ENCODE measurements at regions not wholly inside any gene's neighbourhood (a gene's known extent, or its start where the extent isn't known, plus 50 kb on each side); places are given as distances from the start of the nearest gene placed in this dataset.

GRCh38 chr13:59522652-59523051 is 641.1 kb downstream of the DIAPH3 start:
- FAIRE-seq = no peak
- no peak for TF ChIP-seq CTCF (IDR thresholded peaks at IDR 0.05; ENCODE audit: insufficient read depth, missing control alignments)

GRCh38 chr13:59527500-59527899 is 636.2 kb downstream of the DIAPH3 start:
- no peak for DNase-seq (ENCODE audit: insufficient read length, low spot score)
- no peak for TF ChIP-seq CTCF (IDR thresholded peaks at IDR 0.05; ENCODE audit: insufficient read depth, missing control alignments)
- no peak for FAIRE-seq

More at GRCh38 chr13:59522652-59523051, 641.1 kb downstream of the DIAPH3 start:
- no peak for DNase-seq (ENCODE audit: insufficient read length, low spot score)

- FAIRE-seq (no peak), DNase-seq (ENCODE audit: insufficient read length, low spot score) (no peak)
- no peak for TF ChIP-seq CTCF (IDR thresholded peaks at IDR 0.05; ENCODE audit: insufficient read depth, missing control alignments)
Observed at GRCh38 chr13:59531571-59532091, 632.1 kb downstream of the DIAPH3 start.

GRCh38 chr13:59532405-59532804 is 631.3 kb downstream of the DIAPH3 start:
- DNase-seq (ENCODE audit: insufficient read length, low spot score) (no peak), FAIRE-seq (no peak)
- no peak for TF ChIP-seq CTCF (IDR thresholded peaks at IDR 0.05; ENCODE audit: insufficient read depth, missing control alignments)

- no peak for DNase-seq (ENCODE audit: insufficient read length, low spot score)
- FAIRE-seq = no peak
- TF ChIP-seq CTCF (IDR thresholded peaks at IDR 0.05; ENCODE audit: insufficient read depth, missing control alignments) = no peak
Observed at GRCh38 chr13:59533561-59534555, 629.9 kb downstream of the DIAPH3 start.

- no peak for FAIRE-seq
- DNase-seq (ENCODE audit: insufficient read length, low spot score) = no peak
- no peak for TF ChIP-seq CTCF (IDR thresholded peaks at IDR 0.05; ENCODE audit: insufficient read depth, missing control alignments)
Observed at GRCh38 chr13:59534806-59535205, 628.9 kb downstream of the DIAPH3 start.

- FAIRE-seq = no peak
- DNase-seq (ENCODE audit: insufficient read length, low spot score) = no peak
Observed at GRCh38 chr13:59537500-59537899, 626.2 kb downstream of the DIAPH3 start.

More at GRCh38 chr13:59537500-59537899, 626.2 kb downstream of the DIAPH3 start:
- TF ChIP-seq CTCF (IDR thresholded peaks at IDR 0.05; ENCODE audit: insufficient read depth, missing control alignments) = no peak
